Liver (tissue), 8 donors: ENCODE measurements at regions not wholly inside any gene's neighbourhood (a gene's known extent, or its start where the extent isn't known, plus 50 kb on each side); places are given as distances from the start of the nearest gene placed in this dataset.

Source experiments
- DNase-seq: peaks from one replicate; pipeline ENCODE4 v3.0.0-alpha.2; 2017; ENCODE audit warnings: low spot score
- H3K27ac ChIP-seq, 2 donors: one replicate each; pipeline ENCODE4 v1.7.0; 2013; ENCODE audit warnings: inconsistent platforms in 2 of 2, low read length in 2 of 2, control low read depth in 1 of 2, low read depth in 1 of 2, mild to moderate bottlenecking in 1 of 2
- H3K27me3 ChIP-seq, 4 donors: one replicate each; pipeline versions ENCODE4 v1.6.1 to v1.7.0; 2013; ENCODE audit warnings: low read length in 3 of 4, inconsistent platforms in 1 of 4, mild to moderate bottlenecking in 1 of 4, moderate library complexity in 1 of 4; ENCODE audit not compliant: control insufficient read depth in 4 of 4, insufficient read depth in 4 of 4
- H3K36me3 ChIP-seq, 4 donors: one replicate each; pipeline versions ENCODE4 v1.6.1 to v1.7.0; 2013; ENCODE audit warnings: low read length in 3 of 4, mild to moderate bottlenecking in 3 of 4, low read depth in 1 of 4, moderate library complexity in 1 of 4; ENCODE audit not compliant: control insufficient read depth in 4 of 4, insufficient read depth in 3 of 4
- H3K4me1 ChIP-seq, 4 donors: one replicate each; pipeline versions ENCODE4 v1.6.1 to v1.7.0; 2013; ENCODE audit warnings: low read length in 3 of 4, mild to moderate bottlenecking in 3 of 4, moderate library complexity in 1 of 4; ENCODE audit not compliant: control insufficient read depth in 4 of 4, insufficient read depth in 4 of 4
- H3K4me3 ChIP-seq, 3 donors: one replicate each; pipeline versions ENCODE4 v1.6.1 to v1.7.0; 2013; ENCODE audit warnings: low read length in 3 of 3, control low read depth in 1 of 3, low read depth in 1 of 3, mild to moderate bottlenecking in 1 of 3
- H3K9ac ChIP-seq, 2 donors: one replicate each; pipeline ENCODE4 v1.7.0; 2013; ENCODE audit warnings: low read length in 2 of 2, mild to moderate bottlenecking in 2 of 2, moderate library complexity in 2 of 2, control low read depth in 1 of 2, low read depth in 1 of 2
- H3K9me3 ChIP-seq, 4 donors: one replicate each; pipeline versions ENCODE4 v1.6.1 to v1.7.0; 2013; ENCODE audit warnings: low read length in 3 of 4; ENCODE audit not compliant: control insufficient read depth in 4 of 4
- EGR1 ChIP-seq, 2 donors: IDR thresholded peaks; 2 replicates each; pipeline ENCODE4 v1.6.1; 2016 to 2018; ENCODE audit warnings: antibody characterized with exemption in 2 of 2, low read depth in 2 of 2
- FOXA1 ChIP-seq: IDR thresholded peaks from 2 replicates; pipeline ENCODE4 v1.6.1; 2016; ENCODE audit warnings: antibody characterized with exemption
- FOXA2 ChIP-seq: IDR thresholded peaks from 2 replicates; pipeline ENCODE4 v1.6.1; 2016; ENCODE audit warnings: antibody characterized with exemption
- GABPA ChIP-seq, 2 donors: IDR thresholded peaks in 1 of 2; conservative IDR thresholded peaks in 1 of 2; 2 replicates each; pipeline ENCODE4 v1.6.1; 2016; ENCODE audit warnings: antibody characterized with exemption in 2 of 2, mild to moderate bottlenecking in 1 of 2, moderate library complexity in 1 of 2
- HNF4A ChIP-seq, 2 donors: conservative IDR thresholded peaks; 2 replicates each; pipeline ENCODE4 v1.6.1; 2016; ENCODE audit warnings: antibody characterized with exemption in 2 of 2, mild to moderate bottlenecking in 2 of 2
- HNF4G ChIP-seq: IDR thresholded peaks from 2 replicates; pipeline ENCODE4 v1.6.1; 2016; ENCODE audit warnings: antibody characterized with exemption
- JUND ChIP-seq, 2 donors: IDR thresholded peaks; 2 replicates each; pipeline ENCODE4 v1.6.1; 2016; ENCODE audit warnings: antibody characterized with exemption in 2 of 2
- NR2F2 ChIP-seq: IDR thresholded peaks from 2 replicates; pipeline ENCODE4 v1.6.1; 2016; ENCODE audit warnings: antibody characterized with exemption
- RAD21 ChIP-seq, 2 donors: IDR thresholded peaks; 2 replicates each; pipeline ENCODE4 v1.6.1; 2016; ENCODE audit warnings: antibody characterized with exemption in 2 of 2, mild to moderate bottlenecking in 2 of 2
- RXRA ChIP-seq, 2 donors: IDR thresholded peaks; 2 replicates each; pipeline ENCODE4 v1.6.1; 2017 to 2018; ENCODE audit warnings: antibody characterized with exemption in 2 of 2, mild to moderate bottlenecking in 1 of 2
- SP1 ChIP-seq: IDR thresholded peaks from 2 replicates; pipeline ENCODE4 v1.6.1; 2018; ENCODE audit warnings: antibody characterized with exemption, mild to moderate bottlenecking
- TAF1 ChIP-seq: conservative IDR thresholded peaks from 2 replicates; pipeline ENCODE4 v1.6.1; 2016; ENCODE audit warnings: antibody characterized with exemption, mild to moderate bottlenecking
- YY1 ChIP-seq: IDR thresholded peaks from 2 replicates; pipeline ENCODE4 v1.6.1; 2016; ENCODE audit warnings: antibody characterized with exemption, mild to moderate bottlenecking
- WGBS: extraction: QIAGEN DNeasy Blood & Tissue Kit; methylation state at CpG from one replicate; pipeline ENCODE4 v1.1.7; 2013; 5-methylcytosine and 5-hydroxymethylcytosine counted together
- TF ChIP-seq, protein P1 (sequence below): IDR thresholded peaks from 2 replicates; pipeline ENCODE4 v1.6.1; 2016; ENCODE audit warnings: antibody characterized with exemption
- TF ChIP-seq, protein P2 (sequence below): IDR thresholded peaks from 2 replicates; pipeline ENCODE4 v1.6.1; 2016; ENCODE audit warnings: antibody characterized with exemption
- TF ChIP-seq, protein P3 (sequence below): fragments of 150-350 bp; IDR thresholded peaks from 2 replicates; pipeline ENCODE4 v1.5.1; 2017; ENCODE audit warnings: improper control_type of control experiment, low read depth, low read length; ENCODE audit not compliant: missing input control
- TF ChIP-seq, protein P4 (sequence below): IDR thresholded peaks from 2 replicates; pipeline ENCODE4 v1.6.1; 2016; ENCODE audit warnings: antibody characterized with exemption
- donor health status: healthy.
- donor health status: healthy.
- donor health status: healthy.
- donor health status: healthy.
- donor health status: healthy.

DNA sequence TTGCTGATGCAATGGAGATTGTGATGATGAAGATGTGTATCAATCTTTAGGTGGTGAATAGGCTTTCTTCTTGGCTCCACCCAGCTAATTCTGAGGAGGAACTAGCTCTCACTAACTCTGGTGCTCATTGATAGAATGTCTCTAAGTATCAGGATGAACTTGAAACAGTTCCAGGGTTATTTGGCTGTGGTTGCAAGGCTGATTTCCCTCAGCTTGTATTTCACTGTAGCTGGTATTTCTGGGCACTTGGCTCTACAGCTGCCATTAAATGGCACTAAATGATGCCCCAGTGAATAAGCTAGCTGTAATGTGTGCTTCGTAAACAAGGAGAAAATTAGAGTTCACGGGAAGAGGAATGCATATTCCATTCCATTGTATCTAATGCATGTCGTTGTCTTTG lies 241.2 kb downstream of the RPIA start:
- Histone ChIP-seq H3K36me3 (no peaks in the 10 kb centered on the region), H3K4me3 (no peak overlapping the region), H3K27ac (no peak overlapping the region), H3K4me1 (no peaks in the 10 kb centered on the region), H3K27me3 (peaks cover 0 to 6% (median 0%) of the 10 kb centered on the region in 4 donors), H3K9ac (no peak overlapping the region), H3K9me3 (no peaks in the 10 kb centered on the region)
- DNase-seq: no peak
- WGBS: 84% methylated on average over 3 of the region's 3 CpGs
- TF ChIP-seq, protein P1, sequence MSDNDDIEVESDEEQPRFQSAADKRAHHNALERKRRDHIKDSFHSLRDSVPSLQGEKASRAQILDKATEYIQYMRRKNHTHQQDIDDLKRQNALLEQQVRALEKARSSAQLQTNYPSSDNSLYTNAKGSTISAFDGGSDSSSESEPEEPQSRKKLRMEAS: no peak
- TF ChIP-seq SP1 (no peak), TAF1 (no peak), FOXA2 (no peak), EGR1 (IDR thresholded peaks at IDR 0.05; ENCODE audit: low read depth in 2 of 2) (no peak), FOXA1 (no peak)
- TF ChIP-seq, protein P2, sequence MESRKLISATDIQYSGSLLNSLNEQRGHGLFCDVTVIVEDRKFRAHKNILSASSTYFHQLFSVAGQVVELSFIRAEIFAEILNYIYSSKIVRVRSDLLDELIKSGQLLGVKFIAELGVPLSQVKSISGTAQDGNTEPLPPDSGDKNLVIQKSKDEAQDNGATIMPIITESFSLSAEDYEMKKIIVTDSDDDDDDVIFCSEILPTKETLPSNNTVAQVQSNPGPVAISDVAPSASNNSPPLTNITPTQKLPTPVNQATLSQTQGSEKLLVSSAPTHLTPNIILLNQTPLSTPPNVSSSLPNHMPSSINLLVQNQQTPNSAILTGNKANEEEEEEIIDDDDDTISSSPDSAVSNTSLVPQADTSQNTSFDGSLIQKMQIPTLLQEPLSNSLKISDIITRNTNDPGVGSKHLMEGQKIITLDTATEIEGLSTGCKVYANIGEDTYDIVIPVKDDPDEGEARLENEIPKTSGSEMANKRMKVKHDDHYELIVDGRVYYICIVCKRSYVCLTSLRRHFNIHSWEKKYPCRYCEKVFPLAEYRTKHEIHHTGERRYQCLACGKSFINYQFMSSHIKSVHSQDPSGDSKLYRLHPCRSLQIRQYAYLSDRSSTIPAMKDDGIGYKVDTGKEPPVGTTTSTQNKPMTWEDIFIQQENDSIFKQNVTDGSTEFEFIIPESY: no peak

DNA sequence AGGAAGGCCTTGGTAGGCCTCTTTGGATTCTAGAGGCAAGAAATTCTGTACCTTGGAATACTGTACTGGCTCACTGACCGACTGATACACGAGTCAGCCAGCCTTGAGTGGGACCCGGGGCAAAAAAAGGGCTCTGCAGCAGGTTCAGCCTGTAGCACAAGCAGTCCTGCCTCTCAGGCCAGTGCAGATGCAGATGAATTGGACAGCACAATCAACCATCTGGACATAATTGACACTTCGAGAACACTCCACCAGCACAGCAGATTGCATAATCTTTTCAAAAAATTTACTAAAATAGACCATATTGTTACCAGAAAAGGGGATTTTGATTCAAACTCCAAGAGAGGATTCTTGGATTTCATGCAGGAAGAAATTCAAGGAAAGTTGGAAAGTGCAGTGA lies 241.6 kb downstream of the RPIA start:
- peaks cover 0 to 2% (median 0%) of the 10 kb centered on the region in 4 donors for H3K27me3 ChIP-seq
- TF ChIP-seq, protein P3, sequence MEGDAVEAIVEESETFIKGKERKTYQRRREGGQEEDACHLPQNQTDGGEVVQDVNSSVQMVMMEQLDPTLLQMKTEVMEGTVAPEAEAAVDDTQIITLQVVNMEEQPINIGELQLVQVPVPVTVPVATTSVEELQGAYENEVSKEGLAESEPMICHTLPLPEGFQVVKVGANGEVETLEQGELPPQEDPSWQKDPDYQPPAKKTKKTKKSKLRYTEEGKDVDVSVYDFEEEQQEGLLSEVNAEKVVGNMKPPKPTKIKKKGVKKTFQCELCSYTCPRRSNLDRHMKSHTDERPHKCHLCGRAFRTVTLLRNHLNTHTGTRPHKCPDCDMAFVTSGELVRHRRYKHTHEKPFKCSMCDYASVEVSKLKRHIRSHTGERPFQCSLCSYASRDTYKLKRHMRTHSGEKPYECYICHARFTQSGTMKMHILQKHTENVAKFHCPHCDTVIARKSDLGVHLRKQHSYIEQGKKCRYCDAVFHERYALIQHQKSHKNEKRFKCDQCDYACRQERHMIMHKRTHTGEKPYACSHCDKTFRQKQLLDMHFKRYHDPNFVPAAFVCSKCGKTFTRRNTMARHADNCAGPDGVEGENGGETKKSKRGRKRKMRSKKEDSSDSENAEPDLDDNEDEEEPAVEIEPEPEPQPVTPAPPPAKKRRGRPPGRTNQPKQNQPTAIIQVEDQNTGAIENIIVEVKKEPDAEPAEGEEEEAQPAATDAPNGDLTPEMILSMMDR: no peak
- no peak for TF ChIP-seq HNF4G
- TF ChIP-seq RXRA (IDR thresholded peaks at IDR 0.05): no peak
- H3K9me3 ChIP-seq: no peaks in the 10 kb centered on the region
- no peak for DNase-seq
- no peaks in the 10 kb centered on the region for H3K36me3 ChIP-seq
- 77% methylated on average over 4 of the region's 4 CpGs for WGBS
- no peak overlapping the region for H3K4me3 ChIP-seq
- no peak overlapping the region for H3K27ac ChIP-seq
- H3K9ac ChIP-seq: no peak overlapping the region
- H3K4me1 ChIP-seq: no peaks in the 10 kb centered on the region

DNA sequence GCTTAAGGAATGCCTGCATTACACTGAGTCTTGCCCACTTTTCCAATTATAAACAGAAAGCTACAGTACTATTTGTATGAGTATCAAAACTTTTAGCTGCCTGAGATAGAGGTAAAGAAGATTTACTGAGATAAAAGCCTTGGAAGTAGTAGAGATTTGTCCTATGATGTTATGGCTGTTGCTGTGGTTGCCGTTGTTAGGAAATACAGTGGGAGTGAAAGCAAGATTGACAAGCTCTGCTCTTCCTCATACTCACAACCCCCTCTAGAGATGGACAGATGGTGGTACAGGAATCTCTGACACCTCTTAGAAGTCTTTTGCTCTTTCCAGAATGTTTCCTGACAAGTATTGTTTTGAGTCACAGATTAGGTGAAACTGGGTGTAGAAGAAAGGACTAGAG lies 242.5 kb downstream of the RPIA start:
- Histone ChIP-seq H3K4me3 (no peak overlapping the region), H3K27me3 (no peaks in the 10 kb centered on the region), H3K27ac (no peak overlapping the region), H3K36me3 (no peaks in the 10 kb centered on the region), H3K9ac (no peak overlapping the region), H3K4me1 (no peaks in the 10 kb centered on the region), H3K9me3 (no peaks in the 10 kb centered on the region)
- 16% methylated on average over 1 of the region's 1 CpG for WGBS
- DNase-seq: no peak
- TF ChIP-seq JUND (IDR thresholded peaks at IDR 0.05) (no peak), GABPA (IDR thresholded peaks at IDR 0.05 in 1 of 2, conservative IDR thresholded peaks at IDR 0.05 in 1 of 2) (no peak), FOXA1 (no peak), RAD21 (IDR thresholded peaks at IDR 0.05) (no peak), EGR1 (IDR thresholded peaks at IDR 0.05; ENCODE audit: low read depth in 2 of 2) (no peak), NR2F2 (no peak), HNF4A (conservative IDR thresholded peaks at IDR 0.05) (no peak), FOXA2 (no peak), HNF4G (no peak), RXRA (IDR thresholded peaks at IDR 0.05) (no peak), SP1 (no peak), TAF1 (no peak), YY1 (no peak)
- TF ChIP-seq, protein P4, sequence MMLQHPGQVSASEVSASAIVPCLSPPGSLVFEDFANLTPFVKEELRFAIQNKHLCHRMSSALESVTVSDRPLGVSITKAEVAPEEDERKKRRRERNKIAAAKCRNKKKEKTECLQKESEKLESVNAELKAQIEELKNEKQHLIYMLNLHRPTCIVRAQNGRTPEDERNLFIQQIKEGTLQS: no peak
- TF ChIP-seq, protein P3: no peak
- TF ChIP-seq, protein P2: no peak
- TF ChIP-seq, protein P1: no peak
